HEK293T (cell line): ENCODE measurements at regions not wholly inside any gene's neighbourhood (a gene's known extent, or its start where the extent isn't known, plus 50 kb on each side); places are given as distances from the start of the nearest gene placed in this dataset.

Experiments used
- ARNT ChIP-seq: fragments of 450-650 bp; IDR thresholded peaks from 2 replicates; pipeline ENCODE4 v1.6.1; 2017; ENCODE audit warnings: mild to moderate bottlenecking
- BHLHE40 ChIP-seq: fragments of 450-650 bp; IDR thresholded peaks from 2 replicates; pipeline ENCODE4 v1.6.1; 2016; ENCODE audit warnings: mild to moderate bottlenecking, moderate library complexity, borderline replicate concordance
- CTBP1 ChIP-seq: fragments of 450-650 bp; IDR thresholded peaks from 2 replicates; pipeline ENCODE4 v1.6.1; 2016; ENCODE audit warnings: borderline replicate concordance
- ELF4 ChIP-seq: fragments of 450-650 bp; IDR thresholded peaks from 2 replicates; pipeline ENCODE4 v1.6.1; 2017; ENCODE audit warnings: antibody characterized with exemption
- FOXA1 ChIP-seq: fragments of 450-650 bp; IDR thresholded peaks from 2 replicates; pipeline ENCODE4 v1.6.1; 2016; ENCODE audit warnings: mild to moderate bottlenecking
- FOXK2 ChIP-seq: fragments of 450-650 bp; IDR thresholded peaks from 2 replicates; pipeline ENCODE4 v1.6.1; 2016; ENCODE audit warnings: mild to moderate bottlenecking
- FOXM1 ChIP-seq: fragments of 450-650 bp; IDR thresholded peaks from 2 replicates; pipeline ENCODE4 v1.6.1; 2017; ENCODE audit warnings: mild to moderate bottlenecking, borderline replicate concordance
- L3MBTL2 ChIP-seq: fragments of 450-650 bp; conservative IDR thresholded peaks from 2 replicates; pipeline ENCODE4 v1.6.1; 2016; ENCODE audit warnings: mild to moderate bottlenecking
- LEF1 ChIP-seq: fragments of 450-650 bp; IDR thresholded peaks from 2 replicates; pipeline ENCODE4 v1.6.1; 2017; ENCODE audit warnings: mild to moderate bottlenecking, borderline replicate concordance
- NFRKB ChIP-seq: fragments of 450-650 bp; IDR thresholded peaks from 2 replicates; pipeline ENCODE4 v1.6.1; 2016; ENCODE audit warnings: mild to moderate bottlenecking, moderate library complexity
- SP1 ChIP-seq: fragments of 450-650 bp; IDR thresholded peaks from 2 replicates; pipeline ENCODE4 v1.6.1; 2017
- SUZ12 ChIP-seq: fragments of 450-650 bp; IDR thresholded peaks from 2 replicates; pipeline ENCODE4 v1.6.1; 2016; ENCODE audit warnings: mild to moderate bottlenecking
- TARDBP ChIP-seq: fragments of 450-650 bp; IDR thresholded peaks from 2 replicates; pipeline ENCODE4 v1.6.1; 2016
- TF ChIP-seq, protein P1 (sequence below): fragments of 450-650 bp; IDR thresholded peaks from 2 replicates; pipeline ENCODE4 v1.6.1; 2016

DNA sequence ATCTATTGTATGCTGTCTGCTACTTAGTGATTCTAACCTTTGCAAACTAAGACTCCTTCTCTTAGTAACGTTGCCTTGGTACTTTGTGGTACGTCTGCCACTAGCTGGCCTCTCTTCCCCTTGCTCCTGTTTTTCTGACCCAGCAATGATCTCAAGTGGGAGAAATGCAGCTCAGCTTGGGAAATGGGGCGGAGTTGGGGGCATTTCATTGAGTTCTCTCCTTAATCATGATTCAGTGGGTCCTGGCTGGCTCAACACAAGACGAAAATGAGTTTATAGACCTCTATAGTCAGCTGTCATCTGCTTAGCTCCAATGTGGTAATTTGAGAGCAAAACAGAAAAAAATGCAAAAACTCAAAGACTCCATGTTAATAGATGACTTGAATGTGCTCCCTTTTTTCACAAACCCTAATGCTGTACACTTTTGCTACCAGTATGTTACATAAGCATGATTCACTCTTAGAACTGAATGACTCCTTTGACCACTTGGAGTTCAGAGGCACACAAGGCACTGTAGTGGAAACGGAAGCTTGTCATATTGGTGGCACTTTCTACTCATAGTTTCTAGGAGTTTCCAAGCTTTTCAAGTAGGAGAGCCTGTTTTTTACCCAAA is 55.3 kb upstream of the SOX4 start:
- TF ChIP-seq SP1 (no peak), FOXM1 (no peak), L3MBTL2 (no peak), FOXA1 (no peak), TARDBP (no peak), BHLHE40 (no peak), NFRKB (no peak), ELF4 (no peak), ARNT (no peak), SUZ12 (no peak), LEF1 (no peak), FOXK2 (no peak), CTBP1 (no peak)
- TF ChIP-seq, protein P1, sequence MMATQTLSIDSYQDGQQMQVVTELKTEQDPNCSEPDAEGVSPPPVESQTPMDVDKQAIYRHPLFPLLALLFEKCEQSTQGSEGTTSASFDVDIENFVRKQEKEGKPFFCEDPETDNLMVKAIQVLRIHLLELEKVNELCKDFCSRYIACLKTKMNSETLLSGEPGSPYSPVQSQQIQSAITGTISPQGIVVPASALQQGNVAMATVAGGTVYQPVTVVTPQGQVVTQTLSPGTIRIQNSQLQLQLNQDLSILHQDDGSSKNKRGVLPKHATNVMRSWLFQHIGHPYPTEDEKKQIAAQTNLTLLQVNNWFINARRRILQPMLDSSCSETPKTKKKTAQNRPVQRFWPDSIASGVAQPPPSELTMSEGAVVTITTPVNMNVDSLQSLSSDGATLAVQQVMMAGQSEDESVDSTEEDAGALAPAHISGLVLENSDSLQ, result no peak
